IPS-20b (cell line): ENCODE measurements at regions not wholly inside any gene's neighbourhood (a gene's known extent, or its start where the extent isn't known, plus 50 kb on each side); places are given as distances from the start of the nearest gene placed in this dataset.
A peak's percentile ranks its signal among the peaks of the same experiment; 100 is the strongest.

Experiments
- H3K27ac ChIP-seq: one replicate; pipeline ENCODE4 v1.5.1; 2013; ENCODE audit warnings: low read length
- H3K27me3 ChIP-seq: 2 replicates; pipeline ENCODE4 v1.6.1; 2013; ENCODE audit warnings: mild to moderate bottlenecking, low read length, inconsistent platforms; ENCODE audit not compliant: insufficient read depth
- H3K36me3 ChIP-seq: 2 replicates; pipeline ENCODE4 v1.6.1; 2013; ENCODE audit warnings: low read depth, mild to moderate bottlenecking, inconsistent platforms, low read length, moderate library complexity; ENCODE audit not compliant: insufficient read depth
- H3K4me1 ChIP-seq: 2 replicates; pipeline ENCODE4 v1.6.1; 2013; ENCODE audit warnings: mild to moderate bottlenecking, control low read depth, inconsistent platforms, low read length, moderate library complexity; ENCODE audit not compliant: insufficient read depth
- H3K4me3 ChIP-seq: 2 replicates; pipeline ENCODE4 v1.5.1; 2013; ENCODE audit warnings: mild to moderate bottlenecking, low read length, inconsistent platforms
- H3K9ac ChIP-seq: 2 replicates; pipeline ENCODE4 v1.6.1; 2013; ENCODE audit warnings: low read depth, mild to moderate bottlenecking, inconsistent platforms, low read length, moderate library complexity
- H3K9me3 ChIP-seq: 2 replicates; pipeline ENCODE4 v1.6.1; 2013; ENCODE audit warnings: mild to moderate bottlenecking, low read depth, low read length, inconsistent platforms; ENCODE audit not compliant: insufficient read depth

- Histone ChIP-seq H3K4me3 (no peak overlapping the region), H3K9ac (no peak overlapping the region), H3K36me3 (no peaks in the 10 kb centered on the region), H3K4me1 (peaks cover 17% of the 10 kb centered on the region; the same call in 1 of the 2 replicates), H3K27me3 (no peaks in the 10 kb centered on the region), H3K27ac (no peak overlapping the region), H3K9me3 (no peaks in the 10 kb centered on the region)
Observed at GRCh38 chr5:160175438-160176218, 53.7 kb upstream of the FABP6 start.

- Histone ChIP-seq H3K27ac (no peak overlapping the region), H3K4me3 (no peak overlapping the region)
Observed at GRCh38 chr5:160174780-160175437, 54.4 kb upstream of the FABP6 start.

GRCh38 chr5:160174290-160174689 is 55.0 kb upstream of the FABP6 start:
- Histone ChIP-seq H3K9me3 (no peaks in the 10 kb centered on the region), H3K36me3 (no peaks in the 10 kb centered on the region), H3K27me3 (no peaks in the 10 kb centered on the region), H3K9ac (no peak overlapping the region), H3K4me1 (peaks cover 17% of the 10 kb centered on the region; the same call in 1 of the 2 replicates), H3K27ac (no peak overlapping the region), H3K4me3 (no peak overlapping the region)

More at GRCh38 chr5:160174780-160175437, 54.4 kb upstream of the FABP6 start:
- H3K36me3 ChIP-seq, result no peaks in the 10 kb centered on the region
- no peak overlapping the region for H3K9ac ChIP-seq
- no peaks in the 10 kb centered on the region for H3K9me3 ChIP-seq
- no peaks in the 10 kb centered on the region for H3K27me3 ChIP-seq
- H3K4me1 ChIP-seq, result peaks cover 17% of the 10 kb centered on the region; the same call in 1 of the 2 replicates

- no peaks in the 10 kb centered on the region for H3K9me3 ChIP-seq
- H3K4me3 ChIP-seq, result no peak overlapping the region
- H3K9ac ChIP-seq, result peak overlapping the region; percentile 0; the same call in 1 of the 2 replicates
- peaks cover 32% of the 10 kb centered on the region for H3K4me1 ChIP-seq
- H3K36me3 ChIP-seq, result no peaks in the 10 kb centered on the region
- no peak overlapping the region for H3K27ac ChIP-seq
- no peaks in the 10 kb centered on the region for H3K27me3 ChIP-seq
Observed at GRCh38 chr5:160171666-160172065, 52.4 kb upstream of the PWWP2A start.

GRCh38 chr5:160169326-160169725 is 50.1 kb upstream of the PWWP2A start:
- H3K4me1 ChIP-seq, result peaks cover 37% of the 10 kb centered on the region
- no peak overlapping the region for H3K4me3 ChIP-seq
- no peaks in the 10 kb centered on the region for H3K36me3 ChIP-seq
- H3K27ac ChIP-seq, result no peak overlapping the region
- H3K27me3 ChIP-seq, result no peaks in the 10 kb centered on the region
- no peaks in the 10 kb centered on the region for H3K9me3 ChIP-seq
- H3K9ac ChIP-seq, result no peak overlapping the region
